Ascending aorta (tissue), 2 donors: ENCODE measurements at regions not wholly inside any gene's neighbourhood (a gene's known extent, or its start where the extent isn't known, plus 50 kb on each side); places are given as distances from the start of the nearest gene placed in this dataset.

Experiments used
- DNase-seq, 2 donors: peaks; one replicate each; pipeline ENCODE4 v3.0.0-alpha.2; 2019; ENCODE audit warnings: low spot score in 2 of 2
- H3K27ac ChIP-seq, 2 donors: fragments of 200-600 bp; sonication (generic); one replicate each; pipeline ENCODE4 v1.5.1; 2016 to 2017; ENCODE audit warnings: mild to moderate bottlenecking in 1 of 2
- H3K27me3 ChIP-seq: fragments of 200-600 bp; sonication (generic); one replicate; pipeline ENCODE4 v1.5.1; 2017
- H3K36me3 ChIP-seq, 2 donors: fragments of 200-600 bp; sonication (generic); one replicate each; pipeline ENCODE4 v1.5.1; 2016
- H3K4me1 ChIP-seq, 2 donors: fragments of 200-600 bp; sonication (generic); one replicate each; pipeline ENCODE4 v1.5.1; 2016 to 2017; ENCODE audit warnings: mild to moderate bottlenecking in 1 of 2
- H3K4me3 ChIP-seq, 2 donors: fragments of 200-600 bp; sonication (generic); one replicate each; pipeline ENCODE4 v1.5.1; 2016 to 2017; ENCODE audit warnings: mild to moderate bottlenecking in 1 of 2
- H3K9me3 ChIP-seq, 2 donors: fragments of 200-600 bp; sonication (generic); one replicate each; pipeline ENCODE4 v1.5.1; 2016
- intact Hi-C: fragments of 100-400 bp; cut with DNase I; formaldehyde crosslinking; loops from one replicate; pipeline ENCODE4 v1.15.1; 2023
- TF ChIP-seq, protein P1 (sequence below), 3 experiments: fragments of 200-600 bp in 2 of 3; fragments of 450-650 bp in 1 of 3; sonication (generic) in 2 of 3; IDR thresholded peaks; one replicate each; pipeline ENCODE4 v1.5.1; 2016 to 2019; ENCODE audit warnings: antibody characterized with exemption in 3 of 3, mild to moderate bottlenecking in 1 of 3, moderate library complexity in 1 of 3

DNA sequence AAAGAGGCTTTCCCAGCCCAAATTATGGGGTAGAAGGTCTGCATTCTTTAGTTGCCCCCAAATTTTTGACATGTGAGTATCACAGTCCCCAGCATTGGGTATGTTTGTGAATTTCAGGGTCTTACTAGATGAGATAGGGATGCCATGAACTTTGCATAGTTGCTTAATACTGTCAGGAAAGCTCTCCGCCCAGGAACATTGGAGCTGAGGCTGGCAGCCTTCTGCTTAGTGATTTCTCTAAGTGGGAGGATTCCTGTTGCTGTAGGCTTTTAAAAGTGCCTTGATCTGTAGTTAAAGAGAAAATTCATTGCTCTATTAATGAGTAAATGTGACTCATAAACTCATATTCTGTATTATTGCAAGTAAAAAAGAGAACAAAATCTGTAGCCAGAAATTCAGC, 206.9 kb downstream of the CAVIN4 start:
- Histone ChIP-seq H3K4me3 (no peak overlapping the region), H3K36me3 (no peaks in the 10 kb centered on the region), H3K4me1 (no peaks in the 10 kb centered on the region), H3K27me3 (no peaks in the 10 kb centered on the region), H3K27ac (no peak overlapping the region), H3K9me3 (peaks cover 0 to 3% of the 10 kb centered on the region in 2 donors)
- intact Hi-C loops: no loop called here
- no peak for DNase-seq
- TF ChIP-seq, protein P1, sequence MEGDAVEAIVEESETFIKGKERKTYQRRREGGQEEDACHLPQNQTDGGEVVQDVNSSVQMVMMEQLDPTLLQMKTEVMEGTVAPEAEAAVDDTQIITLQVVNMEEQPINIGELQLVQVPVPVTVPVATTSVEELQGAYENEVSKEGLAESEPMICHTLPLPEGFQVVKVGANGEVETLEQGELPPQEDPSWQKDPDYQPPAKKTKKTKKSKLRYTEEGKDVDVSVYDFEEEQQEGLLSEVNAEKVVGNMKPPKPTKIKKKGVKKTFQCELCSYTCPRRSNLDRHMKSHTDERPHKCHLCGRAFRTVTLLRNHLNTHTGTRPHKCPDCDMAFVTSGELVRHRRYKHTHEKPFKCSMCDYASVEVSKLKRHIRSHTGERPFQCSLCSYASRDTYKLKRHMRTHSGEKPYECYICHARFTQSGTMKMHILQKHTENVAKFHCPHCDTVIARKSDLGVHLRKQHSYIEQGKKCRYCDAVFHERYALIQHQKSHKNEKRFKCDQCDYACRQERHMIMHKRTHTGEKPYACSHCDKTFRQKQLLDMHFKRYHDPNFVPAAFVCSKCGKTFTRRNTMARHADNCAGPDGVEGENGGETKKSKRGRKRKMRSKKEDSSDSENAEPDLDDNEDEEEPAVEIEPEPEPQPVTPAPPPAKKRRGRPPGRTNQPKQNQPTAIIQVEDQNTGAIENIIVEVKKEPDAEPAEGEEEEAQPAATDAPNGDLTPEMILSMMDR (IDR thresholded peaks at IDR 0.05): no peak

DNA sequence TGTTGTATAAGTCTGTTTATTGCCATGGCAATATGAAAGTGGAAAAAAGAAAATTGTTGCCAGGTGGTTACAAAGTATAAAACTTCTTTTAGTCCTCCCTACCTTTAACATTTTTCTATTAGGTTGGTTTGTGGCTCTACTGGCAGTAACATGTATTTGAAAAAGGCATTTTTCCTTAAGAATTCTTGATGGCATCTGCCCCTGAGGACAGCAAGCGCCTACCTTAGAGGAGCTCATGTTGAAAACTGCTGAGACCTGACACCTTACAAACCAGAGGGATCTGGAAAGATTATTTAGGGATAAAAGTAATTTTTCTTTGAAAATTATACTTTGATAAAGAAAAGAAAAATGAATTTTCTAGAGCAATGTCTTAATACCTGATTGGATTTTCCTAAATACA, 208.1 kb downstream of the CAVIN4 start:
- DNase-seq: no peak
- TF ChIP-seq, protein P1 (IDR thresholded peaks at IDR 0.05): no peak
- H3K4me1 ChIP-seq: no peaks in the 10 kb centered on the region
- H3K4me3 ChIP-seq: no peak overlapping the region
- intact Hi-C loops: no loop called here
- H3K36me3 ChIP-seq: no peaks in the 10 kb centered on the region
- H3K27ac ChIP-seq: no peak overlapping the region
- peaks cover 0 to 3% of the 10 kb centered on the region in 2 donors for H3K9me3 ChIP-seq
- no peaks in the 10 kb centered on the region for H3K27me3 ChIP-seq

DNA sequence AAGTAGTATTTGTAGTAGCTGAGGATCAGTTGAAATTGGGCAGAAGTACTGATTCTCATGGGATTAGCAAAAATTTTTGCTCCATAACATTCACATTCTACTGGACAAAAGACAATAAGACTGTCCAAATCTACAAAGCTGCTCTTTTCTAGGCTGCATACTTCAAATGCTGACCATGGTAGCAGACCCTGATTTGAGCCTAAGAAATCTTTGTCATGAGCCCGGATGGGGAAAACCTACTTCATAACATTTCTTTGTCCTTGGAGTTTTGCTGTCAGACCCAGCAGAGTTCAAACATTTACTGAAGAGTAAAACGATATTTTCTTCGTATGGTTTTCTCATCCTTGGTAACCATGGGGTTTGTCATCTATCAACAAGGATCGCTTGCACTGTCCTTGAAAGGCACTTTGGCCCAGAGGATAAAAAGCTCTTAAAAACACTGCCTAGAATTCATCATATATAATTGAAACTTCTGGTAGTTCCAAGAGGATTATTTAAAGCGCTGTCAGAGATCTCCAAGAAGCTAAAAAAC, 216.9 kb downstream of the CAVIN4 start:
- H3K4me1 ChIP-seq: no peaks in the 10 kb centered on the region
- intact Hi-C loops: no loop called here
- H3K9me3 ChIP-seq: no peaks in the 10 kb centered on the region
- H3K27ac ChIP-seq: no peak overlapping the region
- no peak for DNase-seq
- no peak overlapping the region for H3K4me3 ChIP-seq
- no peaks in the 10 kb centered on the region for H3K27me3 ChIP-seq
- TF ChIP-seq, protein P1 (IDR thresholded peaks at IDR 0.05): no peak
- no peaks in the 10 kb centered on the region for H3K36me3 ChIP-seq

DNA sequence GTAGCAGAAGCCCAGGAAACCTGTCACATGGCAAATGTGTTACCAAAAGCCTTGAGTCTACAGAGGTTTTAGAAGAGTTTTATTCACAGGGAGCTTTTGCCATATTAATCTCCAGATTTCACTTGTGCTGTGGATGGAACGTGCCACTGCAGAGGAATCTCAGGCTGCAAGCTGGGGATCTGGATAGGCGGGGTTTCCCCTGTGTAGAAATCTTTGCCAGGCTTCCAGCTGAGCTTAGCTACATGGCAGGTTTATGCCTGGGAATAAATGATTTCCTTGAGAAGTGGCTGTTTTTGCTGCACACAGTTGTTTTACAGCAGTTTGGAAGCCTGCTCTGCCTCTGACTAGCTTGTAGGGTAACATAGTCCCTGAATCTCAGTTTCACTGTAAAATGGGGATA, 224.6 kb upstream of the PLPPR1 start:
- Histone ChIP-seq H3K36me3 (no peaks in the 10 kb centered on the region), H3K9me3 (no peaks in the 10 kb centered on the region), H3K27ac (no peak overlapping the region), H3K4me3 (no peak overlapping the region), H3K27me3 (no peaks in the 10 kb centered on the region), H3K4me1 (no peaks in the 10 kb centered on the region)
- TF ChIP-seq, protein P1 (IDR thresholded peaks at IDR 0.05): no peak
- DNase-seq: no peak
- intact Hi-C loops: no loop called here

DNA sequence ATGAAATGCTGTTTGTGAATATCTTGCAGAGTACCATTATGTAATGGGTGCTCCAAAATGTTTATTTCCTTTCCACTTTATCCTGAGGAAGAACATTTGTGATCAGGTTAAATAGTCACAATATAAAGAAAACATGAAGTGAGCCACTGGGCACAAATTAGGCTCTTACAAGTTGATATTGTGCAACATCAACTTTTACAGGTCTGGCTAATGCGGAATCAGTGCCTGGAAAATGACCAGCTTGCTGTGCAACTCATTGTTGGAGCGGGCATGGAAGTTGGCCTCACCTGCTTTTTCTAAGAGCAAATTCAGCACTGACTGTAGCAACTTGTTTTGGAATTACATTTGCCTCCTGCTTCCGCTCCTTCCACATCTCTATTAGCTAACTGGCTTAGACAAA, 216.9 kb upstream of the PLPPR1 start:
- Histone ChIP-seq H3K36me3 (no peaks in the 10 kb centered on the region), H3K4me3 (no peak overlapping the region), H3K9me3 (no peaks in the 10 kb centered on the region), H3K27ac (no peak overlapping the region), H3K4me1 (no peaks in the 10 kb centered on the region), H3K27me3 (no peaks in the 10 kb centered on the region)
- intact Hi-C loops: no loop called here
- DNase-seq: no peak
- TF ChIP-seq, protein P1 (IDR thresholded peaks at IDR 0.05): no peak

DNA sequence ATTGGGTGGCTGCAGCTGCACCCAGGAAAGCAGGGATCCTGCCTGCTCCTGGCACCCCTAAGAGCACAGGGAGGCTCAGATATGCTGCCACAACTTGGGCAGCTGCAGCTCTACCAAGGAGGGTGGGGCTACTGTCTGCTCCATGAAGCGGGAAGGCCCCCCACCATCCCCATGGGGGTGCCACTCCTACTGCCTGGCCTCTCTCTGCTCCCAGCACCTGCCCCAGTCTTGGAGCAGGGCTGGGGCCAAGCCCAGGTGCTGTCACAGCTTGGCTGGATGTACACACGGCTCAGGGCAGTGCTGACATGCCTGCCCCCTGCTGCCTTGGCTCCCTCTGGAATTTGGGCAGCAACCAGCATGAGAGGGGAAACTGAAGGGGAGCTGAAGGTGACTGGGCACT, 214.7 kb upstream of the PLPPR1 start:
- TF ChIP-seq, protein P1 (IDR thresholded peaks at IDR 0.05): no peak
- Histone ChIP-seq H3K4me1 (no peaks in the 10 kb centered on the region), H3K9me3 (no peaks in the 10 kb centered on the region), H3K27ac (no peak overlapping the region), H3K4me3 (no peak overlapping the region), H3K36me3 (no peaks in the 10 kb centered on the region), H3K27me3 (no peaks in the 10 kb centered on the region)
- DNase-seq: no peak
- intact Hi-C loops: no loop called here
